H9 (cell line): ENCODE measurements at regions not wholly inside any gene's neighbourhood (a gene's known extent, or its start where the extent isn't known, plus 50 kb on each side); places are given as distances from the start of the nearest gene placed in this dataset.

Source experiments
- DNase-seq: peaks from one replicate; pipeline ENCODE4 v3.0.0-alpha.2; 2017
- H2AFZ ChIP-seq: one replicate; pipeline ENCODE4 v1.6.1; 2013; ENCODE audit warnings: mild to moderate bottlenecking, low read length, control low read depth, moderate library complexity
- H2AK5ac ChIP-seq: 2 replicates; pipeline ENCODE4 v1.6.1; 2013; ENCODE audit warnings: low read length, control low read depth, mixed read lengths; ENCODE audit not compliant: insufficient read length
- H2BK120ac ChIP-seq: one replicate; pipeline ENCODE4 v1.6.1; 2013; ENCODE audit warnings: low read depth, mild to moderate bottlenecking, low read length, control low read depth, inconsistent platforms; ENCODE audit not compliant: poor library complexity, severe bottlenecking
- H2BK12ac ChIP-seq: 2 replicates; pipeline ENCODE4 v1.6.1; 2013; ENCODE audit warnings: low read length, control low read depth, mixed read lengths, low read depth; ENCODE audit not compliant: insufficient read length
- H2BK15ac ChIP-seq: 2 replicates; pipeline ENCODE4 v1.6.1; 2013; ENCODE audit warnings: low read depth, low read length, control low read depth
- H2BK20ac ChIP-seq: one replicate; pipeline ENCODE4 v1.6.1; 2013; ENCODE audit warnings: low read depth, mild to moderate bottlenecking, low read length, control low read depth, inconsistent platforms; ENCODE audit not compliant: poor library complexity, severe bottlenecking
- H2BK5ac ChIP-seq: 2 replicates; pipeline ENCODE4 v1.6.1; 2013; ENCODE audit warnings: low read length, control low read depth, mixed read lengths; ENCODE audit not compliant: insufficient read length
- H3K14ac ChIP-seq: 2 replicates; pipeline ENCODE4 v1.6.1; 2013; ENCODE audit warnings: low read length, control low read depth; ENCODE audit not compliant: insufficient read depth
- H3K18ac ChIP-seq: 2 replicates; pipeline ENCODE4 v1.6.1; 2013; ENCODE audit warnings: low read depth, mild to moderate bottlenecking, mixed read lengths, low read length, control low read depth; ENCODE audit not compliant: insufficient read length
- H3K23ac ChIP-seq: 2 replicates; pipeline ENCODE4 v1.6.1; 2013; ENCODE audit warnings: low read length, control low read depth, mixed read lengths, low read depth; ENCODE audit not compliant: insufficient read length
- H3K23me2 ChIP-seq: 2 replicates; pipeline ENCODE4 v1.6.1; 2013; ENCODE audit warnings: low read depth, mild to moderate bottlenecking, mixed read lengths, low read length, control low read depth; ENCODE audit not compliant: insufficient read length, poor library complexity, severe bottlenecking
- H3K27ac ChIP-seq: 2 replicates; pipeline ENCODE4 v1.5.1; 2013; ENCODE audit warnings: low read length, control low read depth, mixed read lengths, low read depth; ENCODE audit not compliant: insufficient read length
- H3K27me3 ChIP-seq: 2 replicates; pipeline ENCODE4 v1.6.1; 2013; ENCODE audit warnings: low read length, control low read depth, inconsistent platforms; ENCODE audit not compliant: insufficient read depth
- H3K4ac ChIP-seq: 2 replicates; pipeline ENCODE4 v1.6.1; 2013; ENCODE audit warnings: low read depth, mild to moderate bottlenecking, control low read depth, inconsistent platforms, low read length, moderate library complexity
- H3K4me1 ChIP-seq: 2 replicates; pipeline ENCODE4 v1.6.1; 2013; ENCODE audit warnings: low read length, control low read depth, inconsistent platforms; ENCODE audit not compliant: insufficient read depth
- H3K4me2 ChIP-seq: 2 replicates; pipeline ENCODE4 v1.6.1; 2013; ENCODE audit warnings: low read length, control low read depth, mixed read lengths; ENCODE audit not compliant: insufficient read length, insufficient read depth
- H3K56ac ChIP-seq: 2 replicates; pipeline ENCODE4 v1.6.1; 2013; ENCODE audit warnings: low read depth, mild to moderate bottlenecking, mixed read lengths, low read length, control low read depth; ENCODE audit not compliant: insufficient read length
- H3K79me1 ChIP-seq: 2 replicates; pipeline ENCODE4 v1.6.1; 2013; ENCODE audit warnings: low read depth, mild to moderate bottlenecking, moderate library complexity, low read length, control low read depth, inconsistent platforms; ENCODE audit not compliant: insufficient read depth, poor library complexity, severe bottlenecking
- H3K79me2 ChIP-seq: 2 replicates; pipeline ENCODE4 v1.6.1; 2013; ENCODE audit warnings: low read length, control low read depth, inconsistent platforms; ENCODE audit not compliant: insufficient read depth
- H3K9ac ChIP-seq: 2 replicates; pipeline ENCODE4 v1.6.1; 2013; ENCODE audit warnings: low read length, control low read depth, mixed read lengths; ENCODE audit not compliant: insufficient read length; ENCODE audit errors: extremely low read depth
- H3K9me3 ChIP-seq: one replicate; pipeline ENCODE4 v1.6.1; 2013; ENCODE audit warnings: low read depth, low read length, inconsistent platforms; ENCODE audit not compliant: control insufficient read depth
- H3T11ph ChIP-seq: one replicate; pipeline ENCODE4 v1.6.1; 2013; ENCODE audit warnings: mild to moderate bottlenecking, low read length, control low read depth, inconsistent platforms
- H4K20me1 ChIP-seq: one replicate; pipeline ENCODE4 v1.6.1; 2013; ENCODE audit not compliant: control insufficient read depth, insufficient read length, insufficient read depth
- H4K5ac ChIP-seq: 2 replicates; pipeline ENCODE4 v1.6.1; 2013; ENCODE audit warnings: low read depth, mild to moderate bottlenecking, mixed read lengths, low read length, control low read depth; ENCODE audit not compliant: insufficient read length
- H4K8ac ChIP-seq: replicated peaks from 2 replicates; pipeline ENCODE4 v1.6.1; 2013; ENCODE audit warnings: low read length, control low read depth, mixed read lengths, low read depth; ENCODE audit not compliant: insufficient read length
- H4K91ac ChIP-seq: 2 replicates; pipeline ENCODE4 v1.6.1; 2013; ENCODE audit warnings: low read depth, mild to moderate bottlenecking, moderate library complexity, mixed read lengths, low read length, control low read depth; ENCODE audit not compliant: insufficient read length
- H3K27ac Mint-ChIP-seq, 3 experiments: 2 replicates in 2 of 3; 3 replicates in 1 of 3; pipeline ENCODE4 v1.8.0; 2020 to 2021; ENCODE audit warnings: mixed read lengths in 3 of 3, mild to moderate bottlenecking in 1 of 3, moderate library complexity in 1 of 3
- H3K27me3 Mint-ChIP-seq: 2 replicates; pipeline ENCODE4 v1.8.0; 2021; ENCODE audit warnings: low read depth, mild to moderate bottlenecking, moderate library complexity, mixed read lengths
- H3K36me3 Mint-ChIP-seq, 3 experiments: 2 replicates in 2 of 3; 3 replicates in 1 of 3; pipeline ENCODE4 v1.8.0; 2020 to 2021; ENCODE audit warnings: low read depth in 3 of 3, mixed read lengths in 3 of 3; ENCODE audit not compliant: insufficient read depth in 1 of 3
- H3K4me1 Mint-ChIP-seq, 2 experiments: 2 replicates each; pipeline ENCODE4 v1.8.0; 2020; ENCODE audit warnings: mixed read lengths in 2 of 2
- H3K4me3 Mint-ChIP-seq, 2 experiments: 2 replicates in 1 of 2; 3 replicates in 1 of 2; pipeline ENCODE4 v1.8.0; 2020 to 2021; ENCODE audit warnings: mild to moderate bottlenecking in 2 of 2, mixed read lengths in 2 of 2, moderate library complexity in 1 of 2
- H3K9me3 Mint-ChIP-seq, 2 experiments: 2 replicates in 1 of 2; 3 replicates in 1 of 2; pipeline ENCODE4 v1.8.0; 2020; ENCODE audit warnings: mild to moderate bottlenecking in 2 of 2, mixed read lengths in 2 of 2, moderate library complexity in 1 of 2
- CTCF ChIP-seq: fragments of 200-600 bp; sonication (generic); conservative IDR thresholded peaks from 3 replicates; pipeline ENCODE4 v1.8.0; 2021; ENCODE audit warnings: antibody characterized with exemption, mild to moderate bottlenecking
- WGBS: extraction: QIAGEN DNeasy Blood & Tissue Kit; methylation state at CpG from one replicate; pipeline ENCODE4 v1.1.7; 2013; ENCODE audit warnings: missing lambda C conversion rate, low lambda C conversion rate, mixed read lengths; ENCODE audit not compliant: insufficient read length; ENCODE audit errors: extremely low coverage; 5-methylcytosine and 5-hydroxymethylcytosine counted together

- no peak for DNase-seq
- WGBS, result no CpG with 5 or more reads among the region's 6 CpGs
Observed at GRCh38 chr9:79369676-79370075, 202.1 kb upstream of the TLE4 start.

More at GRCh38 chr9:79369676-79370075, 202.1 kb upstream of the TLE4 start:
- Histone ChIP-seq H3T11ph (no peak overlapping the region), H4K5ac (no peak overlapping the region), H3K27me3 (no peaks in the 10 kb centered on the region), H3K23me2 (no peaks in the 10 kb centered on the region), H3K18ac (no peak overlapping the region), H3K14ac (no peak overlapping the region), H4K91ac (no peak overlapping the region), H2AFZ (no peak overlapping the region), H2BK15ac (no peak overlapping the region), H4K8ac (no peak overlapping the region), H2AK5ac (no peak overlapping the region), H3K4me1 (no peaks in the 10 kb centered on the region), H2BK120ac (no peak overlapping the region), H3K79me2 (no peaks in the 10 kb centered on the region), H3K27ac (no peak overlapping the region), H2BK20ac (no peak overlapping the region), H3K4ac (no peak overlapping the region), H4K20me1 (no peaks in the 10 kb centered on the region), H2BK5ac (no peak overlapping the region), H3K9ac (no peak overlapping the region), H3K23ac (no peak overlapping the region), H2BK12ac (no peak overlapping the region), H3K9me3 (no peaks in the 10 kb centered on the region), H3K79me1 (no peaks in the 10 kb centered on the region), H3K4me2 (no peak overlapping the region), H3K56ac (no peak overlapping the region)
- TF ChIP-seq CTCF, result no peak
- no peak overlapping the region for H3K4me3 Mint-ChIP-seq
- no peaks in the 10 kb centered on the region for H3K27me3 Mint-ChIP-seq
- H3K36me3 Mint-ChIP-seq, result no peaks in the 10 kb centered on the region
- no peaks in the 10 kb centered on the region for H3K9me3 Mint-ChIP-seq
- no peak overlapping the region for H3K27ac Mint-ChIP-seq
- H3K4me1 Mint-ChIP-seq, result peaks cover 8 to 9% of the 10 kb centered on the region in 2 experiments
